NCI-H2171 (cell line): ENCODE measurements at regions not wholly inside any gene's neighbourhood (a gene's known extent, or its start where the extent isn't known, plus 50 kb on each side); places are given as distances from the start of the nearest gene placed in this dataset.
"Not testable (repeated sequence)": the region's sequence is repeated elsewhere in the genome, so short reads cannot be mapped to it uniquely, and the experiment has no call there.

ENCODE experiments used
- DNase-seq: peaks from one replicate; lab custom pipeline; 2025; lab: John Stamatoyannopoulos, UW

- DNase-seq, result no peak
These were observed 1531.2 kb downstream of the STIM2 start for GRCh38 chr4:28391877-28392276.

- DNase-seq, result no peak
These were observed 1542.1 kb downstream of the STIM2 start for GRCh38 chr4:28402751-28403150.

- DNase-seq, result no peak
These were observed 1560.6 kb downstream of the STIM2 start for GRCh38 chr4:28421221-28421620.

- DNase-seq, result no peak
These were observed 1565.6 kb downstream of the STIM2 start for GRCh38 chr4:28426251-28426650.

- no peak for DNase-seq
These were observed 1566.9 kb downstream of the STIM2 start for GRCh38 chr4:28427306-28428085.

- DNase-seq, result no peak
These were observed 1571.8 kb downstream of the STIM2 start for GRCh38 chr4:28432348-28433025.

- DNase-seq, result no peak
These were observed 1574.7 kb downstream of the STIM2 start for GRCh38 chr4:28435314-28435713.

GRCh38 chr4:28436191-28437080 lies 1575.8 kb downstream of the STIM2 start:
- DNase-seq, result no peak

GRCh38 chr4:28443371-28443770 lies 1582.7 kb downstream of the STIM2 start:
- no peak for DNase-seq

- DNase-seq, result no peak
These were observed 1583.3 kb downstream of the STIM2 start for GRCh38 chr4:28443801-28444412.

GRCh38 chr4:28444886-28445496 lies 1584.3 kb downstream of the STIM2 start:
- no peak for DNase-seq

GRCh38 chr4:28449085-28449484 lies 1588.4 kb downstream of the STIM2 start:
- no peak for DNase-seq

GRCh38 chr4:28451346-28451745 lies 1590.7 kb downstream of the STIM2 start:
- DNase-seq, result no peak

- no peak for DNase-seq
These were observed 1602.4 kb downstream of the STIM2 start for GRCh38 chr4:28462766-28463700.

GRCh38 chr4:28464823-28465222 lies 1604.2 kb downstream of the STIM2 start:
- no peak for DNase-seq

- DNase-seq, result not testable (repeated sequence)
These were observed 1606.2 kb downstream of the STIM2 start for GRCh38 chr4:28466886-28467285.

GRCh38 chr4:28469387-28469786 lies 1608.7 kb downstream of the STIM2 start:
- no peak for DNase-seq

GRCh38 chr4:28469886-28470285 lies 1609.2 kb downstream of the STIM2 start:
- no peak for DNase-seq

- DNase-seq, result no peak
These were observed 1614.7 kb downstream of the STIM2 start for GRCh38 chr4:28475381-28475780.

- DNase-seq, result no peak
These were observed 1619.0 kb downstream of the STIM2 start for GRCh38 chr4:28479666-28480065.

- no peak for DNase-seq
These were observed 1620.9 kb downstream of the STIM2 start for GRCh38 chr4:28481565-28481964.
